ENCODE measurements at regions not wholly inside any gene's neighbourhood (a gene's known extent, or its start where the extent isn't known, plus 50 kb on each side); places are given as distances from the start of the nearest gene placed in this dataset.

DNA sequence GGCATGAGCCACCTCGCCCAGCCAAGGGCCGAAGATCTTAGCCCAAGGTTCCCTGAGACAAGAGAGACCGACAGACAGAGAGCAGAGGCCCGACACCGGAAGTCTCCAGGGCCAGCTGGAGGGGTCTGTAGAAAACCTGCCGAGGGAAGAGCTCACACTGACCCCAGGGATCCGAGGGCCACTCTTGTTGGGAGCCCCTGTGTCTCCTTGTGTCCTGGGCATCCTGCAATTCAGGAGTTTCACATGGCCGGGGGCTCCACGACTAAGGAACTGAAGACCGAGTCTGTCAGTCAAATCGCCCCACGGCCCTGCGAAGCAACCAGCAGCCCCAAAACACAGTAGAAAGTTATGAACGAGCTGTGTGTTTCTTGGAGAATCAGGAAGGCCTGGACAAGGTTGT, 1482.0 kb downstream of the BRD1 start:
- ATAC-seq (no peak), DNase-seq (ENCODE audit: low read depth, low spot score) (no peak)
- no peak overlapping the region for H2AFZ ChIP-seq (ENCODE audit: low read depth, low read length, poor library complexity, severe bottlenecking)
- CTCF ChIA-PET = no interaction called here
- H3K4me3 ChIP-seq (replicated peaks in 1 of 2; ENCODE audit: low read depth in 1 of 2, low read length in 2 of 2) = no peak overlapping the region
- H3K9ac ChIP-seq (ENCODE audit: low read length) = no peak overlapping the region
- peaks cover 5 to 7% of the 10 kb centered on the region in 2 experiments; a peak in 1 of 4 replicates for H3K9me3 ChIP-seq (ENCODE audit: control insufficient read depth in 1 of 2, insufficient read depth in 1 of 2, low read depth in 1 of 2, low read length in 2 of 2)
- H3K4me2 ChIP-seq (ENCODE audit: low read length) = no peak overlapping the region
- no peaks in the 10 kb centered on the region for H3K36me3 ChIP-seq (ENCODE audit: control insufficient read depth in 1 of 2, insufficient read depth in 2 of 2, low read length in 2 of 2)
- H3K4me1 ChIP-seq (ENCODE audit: control insufficient read depth in 1 of 2, insufficient read depth in 2 of 2, low read length in 2 of 2) = no peaks in the 10 kb centered on the region
- H3K9me2 ChIP-seq (ENCODE audit: insufficient read depth) = no peaks in the 10 kb centered on the region
- RAD21 ChIA-PET (ENCODE audit: low non-redundant PET in 1 of 2, low total read pairs in 2 of 2, uncharacterized antibody in 2 of 2, unreplicated experiment in 2 of 2) = no interaction called here
- BruUV-seq (replicated peaks) = no TSS peak
- no peaks in the 10 kb centered on the region for H3K79me2 ChIP-seq (ENCODE audit: insufficient read depth, low read length)
- no peak for TF ChIP-seq YY1 (IDR thresholded peaks at IDR 0.05; ENCODE audit: extremely low read depth, insufficient replicate concordance, low read depth, low read length)
- TF ChIP-seq, protein P1, sequence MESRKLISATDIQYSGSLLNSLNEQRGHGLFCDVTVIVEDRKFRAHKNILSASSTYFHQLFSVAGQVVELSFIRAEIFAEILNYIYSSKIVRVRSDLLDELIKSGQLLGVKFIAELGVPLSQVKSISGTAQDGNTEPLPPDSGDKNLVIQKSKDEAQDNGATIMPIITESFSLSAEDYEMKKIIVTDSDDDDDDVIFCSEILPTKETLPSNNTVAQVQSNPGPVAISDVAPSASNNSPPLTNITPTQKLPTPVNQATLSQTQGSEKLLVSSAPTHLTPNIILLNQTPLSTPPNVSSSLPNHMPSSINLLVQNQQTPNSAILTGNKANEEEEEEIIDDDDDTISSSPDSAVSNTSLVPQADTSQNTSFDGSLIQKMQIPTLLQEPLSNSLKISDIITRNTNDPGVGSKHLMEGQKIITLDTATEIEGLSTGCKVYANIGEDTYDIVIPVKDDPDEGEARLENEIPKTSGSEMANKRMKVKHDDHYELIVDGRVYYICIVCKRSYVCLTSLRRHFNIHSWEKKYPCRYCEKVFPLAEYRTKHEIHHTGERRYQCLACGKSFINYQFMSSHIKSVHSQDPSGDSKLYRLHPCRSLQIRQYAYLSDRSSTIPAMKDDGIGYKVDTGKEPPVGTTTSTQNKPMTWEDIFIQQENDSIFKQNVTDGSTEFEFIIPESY (IDR thresholded peaks at IDR 0.05; ENCODE audit: extremely low read depth, insufficient replicate concordance, low read length) = no peak
- no peak for TF ChIP-seq EZH2 (IDR thresholded peaks at IDR 0.05)
- TF ChIP-seq SRF (IDR thresholded peaks at IDR 0.05; ENCODE audit: low read depth) = no peak
- TF ChIP-seq, protein P2, sequence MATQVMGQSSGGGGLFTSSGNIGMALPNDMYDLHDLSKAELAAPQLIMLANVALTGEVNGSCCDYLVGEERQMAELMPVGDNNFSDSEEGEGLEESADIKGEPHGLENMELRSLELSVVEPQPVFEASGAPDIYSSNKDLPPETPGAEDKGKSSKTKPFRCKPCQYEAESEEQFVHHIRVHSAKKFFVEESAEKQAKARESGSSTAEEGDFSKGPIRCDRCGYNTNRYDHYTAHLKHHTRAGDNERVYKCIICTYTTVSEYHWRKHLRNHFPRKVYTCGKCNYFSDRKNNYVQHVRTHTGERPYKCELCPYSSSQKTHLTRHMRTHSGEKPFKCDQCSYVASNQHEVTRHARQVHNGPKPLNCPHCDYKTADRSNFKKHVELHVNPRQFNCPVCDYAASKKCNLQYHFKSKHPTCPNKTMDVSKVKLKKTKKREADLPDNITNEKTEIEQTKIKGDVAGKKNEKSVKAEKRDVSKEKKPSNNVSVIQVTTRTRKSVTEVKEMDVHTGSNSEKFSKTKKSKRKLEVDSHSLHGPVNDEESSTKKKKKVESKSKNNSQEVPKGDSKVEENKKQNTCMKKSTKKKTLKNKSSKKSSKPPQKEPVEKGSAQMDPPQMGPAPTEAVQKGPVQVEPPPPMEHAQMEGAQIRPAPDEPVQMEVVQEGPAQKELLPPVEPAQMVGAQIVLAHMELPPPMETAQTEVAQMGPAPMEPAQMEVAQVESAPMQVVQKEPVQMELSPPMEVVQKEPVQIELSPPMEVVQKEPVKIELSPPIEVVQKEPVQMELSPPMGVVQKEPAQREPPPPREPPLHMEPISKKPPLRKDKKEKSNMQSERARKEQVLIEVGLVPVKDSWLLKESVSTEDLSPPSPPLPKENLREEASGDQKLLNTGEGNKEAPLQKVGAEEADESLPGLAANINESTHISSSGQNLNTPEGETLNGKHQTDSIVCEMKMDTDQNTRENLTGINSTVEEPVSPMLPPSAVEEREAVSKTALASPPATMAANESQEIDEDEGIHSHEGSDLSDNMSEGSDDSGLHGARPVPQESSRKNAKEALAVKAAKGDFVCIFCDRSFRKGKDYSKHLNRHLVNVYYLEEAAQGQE (IDR thresholded peaks at IDR 0.05; ENCODE audit: low read depth) = no peak
- TF ChIP-seq, protein P3, sequence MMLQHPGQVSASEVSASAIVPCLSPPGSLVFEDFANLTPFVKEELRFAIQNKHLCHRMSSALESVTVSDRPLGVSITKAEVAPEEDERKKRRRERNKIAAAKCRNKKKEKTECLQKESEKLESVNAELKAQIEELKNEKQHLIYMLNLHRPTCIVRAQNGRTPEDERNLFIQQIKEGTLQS (IDR thresholded peaks at IDR 0.05) = no peak
- TF ChIP-seq RAD21 (IDR thresholded peaks at IDR 0.05; ENCODE audit: low read depth) = no peak
- TF ChIP-seq SIN3A (IDR thresholded peaks at IDR 0.05; ENCODE audit: low read depth) = no peak
- no peak for TF ChIP-seq POLR2A (IDR thresholded peaks at IDR 0.05; ENCODE audit: borderline replicate concordance, extremely low read depth, insufficient read depth, insufficient read length)
- TF ChIP-seq, protein P4, sequence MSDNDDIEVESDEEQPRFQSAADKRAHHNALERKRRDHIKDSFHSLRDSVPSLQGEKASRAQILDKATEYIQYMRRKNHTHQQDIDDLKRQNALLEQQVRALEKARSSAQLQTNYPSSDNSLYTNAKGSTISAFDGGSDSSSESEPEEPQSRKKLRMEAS (IDR thresholded peaks at IDR 0.05) = no peak
- TF ChIP-seq SP1 (IDR thresholded peaks at IDR 0.05; ENCODE audit: low read depth) = no peak
- no peak for TF ChIP-seq EZH2phosphoT487 (IDR thresholded peaks at IDR 0.05; ENCODE audit: borderline replicate concordance)
- TF ChIP-seq FOSL1 (IDR thresholded peaks at IDR 0.05; ENCODE audit: low read depth) = no peak
- TF ChIP-seq ZFX (IDR thresholded peaks at IDR 0.05) = no peak
- TF ChIP-seq, protein P5, sequence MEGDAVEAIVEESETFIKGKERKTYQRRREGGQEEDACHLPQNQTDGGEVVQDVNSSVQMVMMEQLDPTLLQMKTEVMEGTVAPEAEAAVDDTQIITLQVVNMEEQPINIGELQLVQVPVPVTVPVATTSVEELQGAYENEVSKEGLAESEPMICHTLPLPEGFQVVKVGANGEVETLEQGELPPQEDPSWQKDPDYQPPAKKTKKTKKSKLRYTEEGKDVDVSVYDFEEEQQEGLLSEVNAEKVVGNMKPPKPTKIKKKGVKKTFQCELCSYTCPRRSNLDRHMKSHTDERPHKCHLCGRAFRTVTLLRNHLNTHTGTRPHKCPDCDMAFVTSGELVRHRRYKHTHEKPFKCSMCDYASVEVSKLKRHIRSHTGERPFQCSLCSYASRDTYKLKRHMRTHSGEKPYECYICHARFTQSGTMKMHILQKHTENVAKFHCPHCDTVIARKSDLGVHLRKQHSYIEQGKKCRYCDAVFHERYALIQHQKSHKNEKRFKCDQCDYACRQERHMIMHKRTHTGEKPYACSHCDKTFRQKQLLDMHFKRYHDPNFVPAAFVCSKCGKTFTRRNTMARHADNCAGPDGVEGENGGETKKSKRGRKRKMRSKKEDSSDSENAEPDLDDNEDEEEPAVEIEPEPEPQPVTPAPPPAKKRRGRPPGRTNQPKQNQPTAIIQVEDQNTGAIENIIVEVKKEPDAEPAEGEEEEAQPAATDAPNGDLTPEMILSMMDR (IDR thresholded peaks at IDR 0.05 in 2 of 3, conservative IDR thresholded peaks at IDR 0.05 in 1 of 3; ENCODE audit: borderline replicate concordance in 1 of 3, insufficient read depth in 1 of 3, low read depth in 2 of 3, low read length in 2 of 3) = no peak
- no peak for TF ChIP-seq TCF7L2 (IDR thresholded peaks at IDR 0.05; ENCODE audit: borderline replicate concordance, extremely low read depth, insufficient read depth, insufficient read length)
- no peak for TF ChIP-seq ELF1 (IDR thresholded peaks at IDR 0.05; ENCODE audit: borderline replicate concordance, low read depth)
- TF ChIP-seq CEBPB (IDR thresholded peaks at IDR 0.05; ENCODE audit: low read depth) = no peak
- no peak for TF ChIP-seq JUND (IDR thresholded peaks at IDR 0.05)
- intact Hi-C loops (cut with micrococcal nuclease) = no loop called here
- POLR2A ChIA-PET = no interaction called here
- H3K27me3 ChIP-seq (ENCODE audit: insufficient read depth, low read length) = peaks cover 4% of the 10 kb centered on the region; the same call in 1 of the 2 replicates
- H3K27ac ChIP-seq (ENCODE audit: low read depth, low read length) = no peak overlapping the region
- no peaks in the 10 kb centered on the region for H4K20me1 ChIP-seq (ENCODE audit: insufficient read depth)
